Progenitor cell of endocrine pancreas (in vitro differentiated cells): ENCODE measurements at regions not wholly inside any gene's neighbourhood (a gene's known extent, or its start where the extent isn't known, plus 50 kb on each side); places are given as distances from the start of the nearest gene placed in this dataset.

Experiments used
- DNase-seq: peaks from one replicate; pipeline ENCODE4 v3.0.0; 2021; ENCODE audit warnings: low spot score; ENCODE audit not compliant: unreplicated experiment
- H3K27ac Mint-ChIP-seq: 2 replicates; pipeline ENCODE4 v1.8.0; 2021; ENCODE audit warnings: mild to moderate bottlenecking, moderate library complexity, mixed read lengths
- H3K27me3 Mint-ChIP-seq: 2 replicates; pipeline ENCODE4 v1.8.0; 2021; ENCODE audit warnings: mixed read lengths
- H3K36me3 Mint-ChIP-seq: 2 replicates; pipeline ENCODE4 v1.8.0; 2022; ENCODE audit warnings: mixed read lengths; ENCODE audit not compliant: insufficient read depth
- H3K4me1 Mint-ChIP-seq: 2 replicates; pipeline ENCODE4 v1.8.0; 2021; ENCODE audit warnings: low read depth, mixed read lengths
- H3K4me3 Mint-ChIP-seq: 2 replicates; pipeline ENCODE4 v1.8.0; 2021; ENCODE audit warnings: low read depth, mild to moderate bottlenecking, moderate library complexity, mixed read lengths
- H3K9me3 Mint-ChIP-seq: 2 replicates; pipeline ENCODE4 v1.8.0; 2021; ENCODE audit warnings: low read depth, mixed read lengths
- TF ChIP-seq, protein P1 (sequence below): fragments of 200-600 bp; sonication (generic); IDR thresholded peaks from one replicate; pipeline ENCODE4 v1.5.0; 2021; ENCODE audit warnings: antibody characterized with exemption, mild to moderate bottlenecking; ENCODE audit not compliant: unreplicated experiment

DNA sequence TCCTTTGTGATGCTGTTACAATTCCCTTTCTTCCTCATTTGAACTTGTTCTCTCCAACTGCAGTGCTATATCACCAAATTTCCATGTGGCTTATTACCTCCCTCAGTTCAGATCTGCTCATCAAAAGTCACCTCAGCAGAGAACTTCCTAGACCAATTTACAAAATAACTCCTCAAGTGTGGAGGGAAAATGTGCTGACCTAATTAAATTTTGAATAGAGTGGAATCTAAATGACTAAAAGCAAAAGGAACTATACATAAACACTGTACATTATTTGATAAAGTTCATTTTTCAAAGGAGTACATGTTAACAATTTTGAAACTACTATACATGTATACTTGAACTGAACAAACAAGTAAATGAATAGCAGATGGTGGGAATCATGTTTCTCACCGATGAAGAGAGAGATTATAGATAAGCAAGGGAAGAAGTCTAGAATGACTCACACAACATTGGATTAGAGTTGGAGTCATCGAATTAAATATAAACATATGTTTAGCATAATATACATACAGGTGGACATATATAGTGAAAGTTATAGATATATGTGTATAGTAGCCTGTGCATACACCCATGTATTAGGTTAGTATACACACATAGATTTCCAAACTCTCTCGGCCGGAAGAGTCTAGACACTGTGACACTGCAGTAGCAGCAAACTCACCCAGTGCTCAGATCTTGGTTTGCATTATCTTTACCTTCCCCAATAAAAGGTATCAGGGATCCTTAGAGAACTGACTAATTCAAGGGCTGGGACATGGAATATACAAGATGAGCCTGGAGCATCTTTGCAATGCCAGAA, 318.7 kb downstream of the PCDH18 start:
- no peaks in the 10 kb centered on the region for H3K36me3 Mint-ChIP-seq
- no peak overlapping the region for H3K27ac Mint-ChIP-seq
- no peaks in the 10 kb centered on the region for H3K27me3 Mint-ChIP-seq
- H3K4me3 Mint-ChIP-seq = no peak overlapping the region
- TF ChIP-seq, protein P1, sequence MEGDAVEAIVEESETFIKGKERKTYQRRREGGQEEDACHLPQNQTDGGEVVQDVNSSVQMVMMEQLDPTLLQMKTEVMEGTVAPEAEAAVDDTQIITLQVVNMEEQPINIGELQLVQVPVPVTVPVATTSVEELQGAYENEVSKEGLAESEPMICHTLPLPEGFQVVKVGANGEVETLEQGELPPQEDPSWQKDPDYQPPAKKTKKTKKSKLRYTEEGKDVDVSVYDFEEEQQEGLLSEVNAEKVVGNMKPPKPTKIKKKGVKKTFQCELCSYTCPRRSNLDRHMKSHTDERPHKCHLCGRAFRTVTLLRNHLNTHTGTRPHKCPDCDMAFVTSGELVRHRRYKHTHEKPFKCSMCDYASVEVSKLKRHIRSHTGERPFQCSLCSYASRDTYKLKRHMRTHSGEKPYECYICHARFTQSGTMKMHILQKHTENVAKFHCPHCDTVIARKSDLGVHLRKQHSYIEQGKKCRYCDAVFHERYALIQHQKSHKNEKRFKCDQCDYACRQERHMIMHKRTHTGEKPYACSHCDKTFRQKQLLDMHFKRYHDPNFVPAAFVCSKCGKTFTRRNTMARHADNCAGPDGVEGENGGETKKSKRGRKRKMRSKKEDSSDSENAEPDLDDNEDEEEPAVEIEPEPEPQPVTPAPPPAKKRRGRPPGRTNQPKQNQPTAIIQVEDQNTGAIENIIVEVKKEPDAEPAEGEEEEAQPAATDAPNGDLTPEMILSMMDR = no peak
- H3K4me1 Mint-ChIP-seq = peaks cover 3% of the 10 kb centered on the region
- H3K9me3 Mint-ChIP-seq = no peaks in the 10 kb centered on the region
- DNase-seq = no peak

DNA sequence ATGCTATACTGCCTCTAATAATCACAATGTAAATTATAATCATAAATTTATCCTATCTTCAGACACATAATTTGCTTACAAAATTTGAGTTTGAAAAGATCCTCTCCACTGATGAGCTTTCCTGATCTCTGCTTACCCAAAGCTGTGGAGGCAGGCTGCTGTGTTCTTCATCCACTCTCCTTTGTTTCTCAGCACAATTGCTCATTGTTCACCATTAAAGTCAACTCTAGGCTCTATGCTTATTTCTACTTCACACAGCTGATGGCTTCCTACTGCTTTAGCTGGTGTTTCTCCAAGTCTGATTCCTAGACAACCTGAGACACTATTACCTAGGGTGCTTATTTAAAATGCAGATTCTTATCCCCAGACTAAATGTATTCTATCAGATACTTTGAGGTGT, 319.7 kb downstream of the PCDH18 start:
- TF ChIP-seq, protein P1 = no peak
- Mint-ChIP-seq H3K9me3 (no peaks in the 10 kb centered on the region), H3K36me3 (no peaks in the 10 kb centered on the region), H3K4me1 (peaks cover 3% of the 10 kb centered on the region), H3K4me3 (no peak overlapping the region), H3K27ac (no peak overlapping the region), H3K27me3 (no peaks in the 10 kb centered on the region)
- DNase-seq = no peak

DNA sequence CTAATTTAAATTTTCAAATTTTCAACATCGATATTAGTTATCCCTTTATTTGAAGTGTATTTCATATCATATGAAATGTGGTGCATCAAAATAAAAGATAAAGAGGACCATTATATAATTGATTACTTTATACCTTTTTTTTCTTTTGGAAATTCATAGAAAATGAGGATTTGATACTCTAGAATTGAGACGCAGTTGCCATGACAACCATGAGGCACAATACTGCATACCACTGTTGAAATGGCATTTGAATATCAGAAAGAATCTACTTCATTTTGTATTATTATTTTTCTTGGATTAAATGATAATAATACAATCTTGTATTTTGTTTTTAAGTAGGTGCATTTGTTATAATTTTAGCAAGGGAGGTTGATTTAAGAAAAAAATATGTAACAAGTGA, 323.1 kb downstream of the PCDH18 start:
- no peak overlapping the region for H3K4me3 Mint-ChIP-seq
- DNase-seq = no peak
- peaks cover 3% of the 10 kb centered on the region for H3K4me1 Mint-ChIP-seq
- no peaks in the 10 kb centered on the region for H3K36me3 Mint-ChIP-seq
- TF ChIP-seq, protein P1 = no peak
- no peaks in the 10 kb centered on the region for H3K9me3 Mint-ChIP-seq
- no peak overlapping the region for H3K27ac Mint-ChIP-seq
- H3K27me3 Mint-ChIP-seq = no peaks in the 10 kb centered on the region

DNA sequence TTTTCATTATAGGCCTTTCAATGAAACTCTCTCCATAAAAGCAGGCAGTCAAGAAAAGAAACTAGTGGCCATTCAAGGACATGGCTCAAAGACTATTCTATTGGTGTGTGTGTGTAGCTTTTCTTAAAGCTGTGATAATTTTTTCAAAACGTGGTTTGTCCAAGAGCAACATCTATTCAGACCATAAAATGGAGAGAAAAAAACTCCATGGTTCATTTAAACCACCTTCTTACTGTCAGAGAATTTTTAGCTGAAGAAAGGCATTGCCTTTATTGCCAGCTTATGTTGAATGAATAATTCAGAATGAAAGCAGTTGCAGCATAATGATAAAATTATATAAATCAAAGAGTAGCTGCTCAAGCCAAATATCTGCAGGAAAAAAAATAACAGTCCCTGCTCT, 325.5 kb downstream of the PCDH18 start:
- Mint-ChIP-seq H3K27me3 (no peaks in the 10 kb centered on the region), H3K36me3 (no peaks in the 10 kb centered on the region), H3K4me3 (no peak overlapping the region), H3K9me3 (no peaks in the 10 kb centered on the region), H3K27ac (no peak overlapping the region), H3K4me1 (no peaks in the 10 kb centered on the region)
- TF ChIP-seq, protein P1 = no peak
- DNase-seq = no peak

DNA sequence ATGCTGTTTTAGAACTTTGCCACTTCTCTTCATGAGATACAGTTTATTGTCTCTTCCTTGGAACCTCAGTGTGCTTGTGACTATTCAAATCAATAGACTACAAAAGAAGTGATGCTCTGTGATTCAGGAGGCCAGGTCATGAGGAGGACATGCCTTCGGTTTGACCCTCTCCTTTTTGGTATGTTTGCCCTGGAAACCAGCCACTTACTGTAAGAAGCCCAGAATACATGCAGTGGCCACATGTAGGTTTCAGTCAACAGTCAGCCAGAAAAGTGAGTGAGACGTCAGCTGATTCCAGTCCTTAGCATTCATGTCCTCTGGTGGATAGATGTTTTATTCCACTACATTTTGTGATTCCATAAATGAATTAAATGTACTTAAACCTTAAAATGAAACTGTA, 328.7 kb downstream of the PCDH18 start:
- H3K9me3 Mint-ChIP-seq = no peaks in the 10 kb centered on the region
- H3K36me3 Mint-ChIP-seq = no peaks in the 10 kb centered on the region

More for the DNA sequence above, 328.7 kb downstream of the PCDH18 start:
- TF ChIP-seq, protein P1 = no peak
- Mint-ChIP-seq H3K27me3 (no peaks in the 10 kb centered on the region), H3K27ac (no peak overlapping the region), H3K4me3 (no peak overlapping the region), H3K4me1 (no peaks in the 10 kb centered on the region)
- DNase-seq = no peak
